Body of pancreas (tissue), 4 donors: ENCODE measurements at regions not wholly inside any gene's neighbourhood (a gene's known extent, or its start where the extent isn't known, plus 50 kb on each side); places are given as distances from the start of the nearest gene placed in this dataset.
"Not testable (repeated sequence)": the region's sequence is repeated elsewhere in the genome, so short reads cannot be mapped to it uniquely, and the experiment has no call there.

Experiments
- ATAC-seq: fragments of 150-250 bp; one replicate; pipeline ENCODE4 v1.9.1; 2016
- DNase-seq, 4 donors: peaks; one replicate each; pipeline ENCODE4 v3.0.0-alpha.2; 2019
- H3K27ac ChIP-seq, 4 donors: fragments of 200-600 bp; sonication (generic); 1 replicate in 3 of 4; 2 replicates in 1 of 4; pipeline versions ENCODE4 v1.5.1 to v1.6.1; 2016 to 2019; ENCODE audit warnings: mild to moderate bottlenecking in 1 of 4, mixed read lengths in 1 of 4, moderate library complexity in 1 of 4
- H3K27me3 ChIP-seq, 2 donors: fragments of 200-600 bp; sonication (generic); one replicate each; pipeline ENCODE4 v1.6.0; 2016; ENCODE audit warnings: mild to moderate bottlenecking in 1 of 2
- H3K36me3 ChIP-seq, 2 donors: fragments of 200-600 bp; sonication (generic); replicated peaks in 1 of 2; 2 replicates each; pipeline ENCODE4 v1.5.1; 2016; ENCODE audit warnings: low read depth in 2 of 2; ENCODE audit not compliant: insufficient read depth in 1 of 2
- H3K4me1 ChIP-seq: fragments of 200-600 bp; sonication (generic); one replicate; pipeline ENCODE4 v1.6.0; 2016
- H3K4me3 ChIP-seq, 2 donors: fragments of 200-600 bp; sonication (generic); 1 replicate in 1 of 2; 2 replicates in 1 of 2; pipeline ENCODE4 v1.5.1; 2016 to 2019
- H3K9me3 ChIP-seq, 3 donors: fragments of 200-600 bp; sonication (generic); 1 replicate in 2 of 3; 2 replicates in 1 of 3; pipeline ENCODE4 v1.5.1; 2016
- CTCF ChIP-seq, 7 experiments: fragments of 450-650 bp in 4 of 7; fragments of 200-600 bp in 3 of 7; sonication (generic) in 3 of 7; IDR thresholded peaks; one replicate each; pipeline ENCODE4 v1.5.1; 2016 to 2019; ENCODE audit warnings: antibody characterized with exemption in 7 of 7
- POLR2A ChIP-seq, 3 donors: fragments of 450-650 bp; IDR thresholded peaks; one replicate each; pipeline ENCODE4 v1.6.1; 2016; ENCODE audit warnings: antibody characterized with exemption in 3 of 3, mild to moderate bottlenecking in 2 of 3
- WGBS, 2 donors: methylation state at CpG; one replicate each; pipeline ENCODE4 v1.1.5; 2017; 5-methylcytosine and 5-hydroxymethylcytosine counted together
- intact Hi-C: fragments of 100-400 bp; cut with DNase I; formaldehyde crosslinking; loops from one replicate; pipeline ENCODE4 v1.15.1; 2023

DNA sequence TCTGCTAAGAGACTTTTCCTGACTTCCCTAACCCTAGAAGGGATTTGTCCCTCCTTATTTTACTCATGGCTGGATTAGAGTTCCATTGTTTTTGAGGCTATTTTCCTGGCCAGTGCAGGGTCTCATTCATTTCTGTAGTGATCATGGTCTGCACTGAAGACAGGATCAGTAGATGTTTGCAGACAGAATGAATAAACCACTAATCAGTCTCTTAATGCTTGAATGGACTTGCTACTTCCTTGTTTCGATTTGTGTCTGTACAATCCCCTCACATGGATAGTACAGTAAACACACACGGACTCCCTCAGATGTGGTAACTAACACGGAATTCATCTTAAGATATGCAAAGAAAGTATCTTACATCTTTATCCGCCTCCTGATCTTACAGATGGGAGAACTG lies 102.6 kb upstream of the PRB2 start:
- no peaks in the 10 kb centered on the region for H3K9me3 ChIP-seq
- intact Hi-C loops = no loop called here
- H3K27me3 ChIP-seq = no peaks in the 10 kb centered on the region
- 57 to 71% methylated on average over 4 of the region's 4 CpGs for WGBS, 2 donors
- H3K4me3 ChIP-seq = no peak overlapping the region
- no peak overlapping the region for H3K27ac ChIP-seq
- ATAC-seq = no peak
- DNase-seq = no peak
- peaks cover 11% of the 10 kb centered on the region for H3K4me1 ChIP-seq
- H3K36me3 ChIP-seq = no peaks in the 10 kb centered on the region
- TF ChIP-seq POLR2A (IDR thresholded peaks at IDR 0.05) (no peak), CTCF (IDR thresholded peaks at IDR 0.05) (no peak)

DNA sequence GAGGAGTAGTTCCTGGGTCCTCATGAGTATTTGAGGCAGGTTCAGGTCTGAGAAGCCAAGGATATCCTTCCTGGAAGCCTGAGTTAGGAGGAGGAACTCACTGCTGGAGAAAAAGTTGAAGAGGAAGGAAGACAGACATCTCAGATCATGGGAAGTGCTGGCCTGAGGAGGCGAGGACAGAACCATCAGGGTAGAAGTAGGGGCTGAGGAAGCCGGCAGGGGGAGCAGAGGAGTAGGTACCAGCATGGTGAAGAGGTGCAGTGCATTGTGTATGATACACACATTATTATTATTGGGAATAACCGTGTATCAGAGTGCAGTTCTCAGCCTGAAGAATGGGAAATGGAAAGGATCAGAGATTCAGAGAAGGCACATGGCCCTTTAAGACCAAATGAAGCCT lies 103.2 kb upstream of the PRB2 start:
- H3K4me3 ChIP-seq, H3K36me3 ChIP-seq, DNase-seq, intact Hi-C loops, H3K27ac ChIP-seq, H3K27me3 ChIP-seq, H3K9me3 ChIP-seq, ATAC-seq: not testable (repeated sequence)
- peaks cover 11% of the 10 kb centered on the region for H3K4me1 ChIP-seq
- WGBS, 2 donors = 44 to 45% methylated on average over 3 of the region's 3 CpGs

DNA sequence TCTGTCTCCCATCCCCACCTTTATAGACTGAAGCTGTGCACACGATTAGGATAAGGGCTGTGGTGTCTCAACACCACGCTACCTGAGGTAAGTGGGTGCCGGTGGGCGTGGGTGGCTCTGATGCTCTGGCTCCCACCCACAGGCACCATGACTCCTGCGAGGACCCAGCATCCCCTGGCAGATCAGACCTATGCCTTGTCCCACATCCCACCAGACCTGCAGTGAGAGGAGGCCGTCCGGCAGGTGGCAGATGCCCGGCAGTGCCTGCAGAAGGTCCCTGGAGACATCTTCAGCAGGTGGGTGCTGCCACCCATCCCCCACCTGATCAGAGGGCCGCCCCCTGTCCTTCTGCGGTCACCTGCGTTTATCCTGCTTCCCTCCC lies 104.4 kb upstream of the PRB2 start:
- no peaks in the 10 kb centered on the region for H3K27me3 ChIP-seq
- intact Hi-C loops = no loop called here
- DNase-seq (no peak), ATAC-seq (no peak)
- H3K9me3 ChIP-seq = no peaks in the 10 kb centered on the region
- H3K36me3 ChIP-seq = no peaks in the 10 kb centered on the region
- TF ChIP-seq POLR2A (IDR thresholded peaks at IDR 0.05) (no peak), CTCF (IDR thresholded peaks at IDR 0.05) (no peak)
- no peak overlapping the region for H3K4me3 ChIP-seq
- peaks cover 11% of the 10 kb centered on the region for H3K4me1 ChIP-seq
- WGBS, 2 donors = 62 to 100% methylated on average over 1 to 10 of the region's 11 CpGs
- H3K27ac ChIP-seq = no peak overlapping the region

DNA sequence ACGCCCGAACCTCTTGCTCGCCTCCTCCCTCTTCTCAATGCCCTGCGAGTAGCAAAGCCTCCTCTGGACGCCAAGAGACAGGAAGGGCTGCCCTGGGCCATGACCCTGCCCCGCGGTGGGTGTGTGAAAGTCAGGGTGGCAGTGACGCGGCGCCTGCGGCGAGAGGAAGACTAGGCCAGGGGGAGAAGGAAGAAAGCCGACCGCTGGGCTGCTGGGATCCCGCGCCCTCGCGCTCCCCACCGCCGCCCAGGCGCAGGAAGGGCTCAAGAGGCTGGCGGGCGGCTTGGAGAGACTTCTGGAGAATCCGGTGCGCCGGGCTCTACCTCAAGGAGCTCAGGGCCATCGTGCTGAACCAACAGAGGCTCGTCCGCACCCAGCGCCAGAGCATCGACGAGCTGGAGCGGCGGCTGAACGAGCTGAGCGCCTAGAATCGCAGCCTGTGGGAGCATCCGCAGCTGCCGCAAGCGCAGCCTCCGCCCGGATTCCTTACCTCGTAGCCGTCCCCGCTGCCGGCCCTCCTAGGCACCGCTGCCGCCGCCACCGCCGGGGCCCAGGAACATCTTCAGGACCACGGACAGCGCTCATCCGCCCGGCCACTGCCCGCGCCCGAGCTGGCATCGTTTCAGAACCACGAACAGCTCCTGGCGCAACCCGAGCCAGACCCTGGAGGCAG lies 105.0 kb upstream of the PRB2 start:
- peak; percentile 86 for ATAC-seq
- H3K27ac ChIP-seq = no peak overlapping the region
- peak; percentile 82 to 90 (median 84) for DNase-seq
- 2 to 24% methylated on average over 10 to 52 of the region's 62 CpGs for WGBS, 2 donors
- no peak for TF ChIP-seq POLR2A (IDR thresholded peaks at IDR 0.05)
- TF ChIP-seq CTCF (IDR thresholded peaks at IDR 0.05) = no peak
- intact Hi-C loops = no loop called here
- H3K27me3 ChIP-seq = no peaks in the 10 kb centered on the region
- H3K4me1 ChIP-seq = peaks cover 11% of the 10 kb centered on the region
- no peaks in the 10 kb centered on the region for H3K9me3 ChIP-seq
- H3K36me3 ChIP-seq = no peaks in the 10 kb centered on the region
- no peak overlapping the region for H3K4me3 ChIP-seq

- H3K4me1 ChIP-seq = peaks cover 11% of the 10 kb centered on the region
- intact Hi-C loops = no loop called here
- H3K9me3 ChIP-seq = no peaks in the 10 kb centered on the region
- H3K4me3 ChIP-seq = no peak overlapping the region
- ATAC-seq (no peak), DNase-seq (no peak)
- no peak for TF ChIP-seq CTCF (IDR thresholded peaks at IDR 0.05)
- no peak overlapping the region for H3K27ac ChIP-seq
- no peaks in the 10 kb centered on the region for H3K27me3 ChIP-seq
- H3K36me3 ChIP-seq = no peaks in the 10 kb centered on the region
- 25 to 38% methylated on average over 10 to 14 of the region's 14 CpGs for WGBS, 2 donors
Measured at GRCh38 chr12:11500861-11501230, 105.5 kb upstream of the PRB2 start.
